HG03571 (cell line): ENCODE measurements at regions not wholly inside any gene's neighbourhood (a gene's known extent, or its start where the extent isn't known, plus 50 kb on each side); places are given as distances from the start of the nearest gene placed in this dataset.

ENCODE experiments used
- ATAC-seq: cut with Tn5 transposase; IDR thresholded peaks from one replicate; pipeline ENCODE4 v1.9.1; 2021; ENCODE audit not compliant: unreplicated experiment

DNA sequence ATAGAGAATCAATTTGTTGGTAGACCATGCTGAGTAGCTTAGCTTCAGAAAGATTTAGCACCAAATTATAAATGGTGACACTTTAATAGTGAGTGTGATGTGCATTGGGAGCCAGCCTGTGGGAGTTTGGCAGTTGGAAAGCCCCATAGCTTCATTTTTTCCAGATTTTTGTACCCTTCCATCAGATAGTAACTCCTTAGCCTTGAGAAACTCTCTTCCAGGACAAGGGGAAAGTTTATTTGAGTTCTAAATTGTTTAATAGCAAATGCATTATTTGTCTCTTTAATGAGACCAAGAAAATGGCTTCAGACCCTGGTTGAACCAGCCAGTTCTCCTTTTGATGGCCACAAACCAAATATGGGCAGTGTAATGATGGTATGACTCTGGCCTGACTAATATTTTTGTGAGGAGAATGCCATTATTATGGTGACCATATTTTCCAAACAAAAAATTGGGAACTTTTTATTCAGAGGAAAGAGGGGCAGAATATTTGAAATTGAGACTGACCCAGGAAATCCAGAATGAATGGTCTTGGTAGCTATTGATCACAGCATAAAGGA, 49.8 kb downstream of the PLCE1 start:
- ATAC-seq = no peak

DNA sequence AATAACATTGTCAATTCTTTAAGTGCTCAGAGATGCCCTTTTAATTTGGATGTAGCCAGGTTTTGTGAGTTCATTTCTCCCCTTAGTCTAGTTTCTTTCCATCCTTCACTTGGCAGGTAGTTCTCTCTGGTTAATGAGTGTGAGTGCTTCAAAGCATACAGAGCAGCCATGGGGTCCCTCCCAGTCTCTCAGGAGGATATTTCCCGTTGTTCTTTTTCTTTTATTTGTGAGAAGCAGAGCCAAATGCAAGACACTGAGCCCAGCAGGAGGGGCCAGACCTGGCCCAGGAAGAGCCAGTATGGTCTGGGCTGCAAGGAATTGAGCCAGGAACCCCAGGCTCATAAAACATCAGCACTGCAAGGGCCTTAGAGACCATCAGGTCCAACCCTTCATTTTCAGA, 52.4 kb downstream of the PLCE1 start:
- ATAC-seq = no peak

DNA sequence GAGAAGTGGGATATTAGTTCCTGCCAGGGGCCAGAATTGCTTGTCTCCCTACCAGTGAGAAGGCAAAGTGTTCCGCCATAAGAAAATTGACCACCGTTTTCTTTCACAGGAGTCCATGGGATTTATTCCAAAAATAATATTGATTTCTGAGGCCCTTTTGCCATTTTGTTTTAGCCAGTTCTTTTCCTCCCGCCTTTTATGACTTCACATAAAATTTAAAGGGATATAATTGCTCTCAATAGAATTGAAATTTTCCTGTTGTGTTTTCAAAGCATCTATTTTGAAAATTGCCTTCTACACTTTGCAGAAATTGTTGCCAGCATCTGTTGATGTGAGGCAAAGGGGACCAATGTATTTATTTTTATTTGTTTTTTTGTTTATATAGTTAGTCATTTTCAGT, 53.6 kb downstream of the PLCE1 start:
- ATAC-seq = no peak

DNA sequence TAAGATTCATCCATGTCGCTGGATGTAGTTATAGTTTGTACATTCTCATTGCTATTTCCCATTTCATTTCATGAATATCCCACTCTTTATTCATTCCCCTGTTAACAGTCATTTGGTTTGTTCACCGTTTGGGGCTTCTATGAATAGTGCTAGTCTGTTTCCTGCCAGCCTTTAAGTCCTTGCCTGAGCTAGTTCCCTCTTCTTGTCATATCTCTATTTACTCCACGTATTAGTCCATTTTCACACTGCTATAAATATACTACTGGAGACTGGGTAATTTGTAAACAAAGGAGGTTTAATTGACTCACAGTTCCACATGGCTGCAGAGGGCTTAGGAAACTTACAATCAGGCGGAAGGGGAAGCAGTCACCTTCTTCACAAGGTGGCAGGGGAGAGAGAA, 56.2 kb downstream of the PLCE1 start:
- no peak for ATAC-seq

DNA sequence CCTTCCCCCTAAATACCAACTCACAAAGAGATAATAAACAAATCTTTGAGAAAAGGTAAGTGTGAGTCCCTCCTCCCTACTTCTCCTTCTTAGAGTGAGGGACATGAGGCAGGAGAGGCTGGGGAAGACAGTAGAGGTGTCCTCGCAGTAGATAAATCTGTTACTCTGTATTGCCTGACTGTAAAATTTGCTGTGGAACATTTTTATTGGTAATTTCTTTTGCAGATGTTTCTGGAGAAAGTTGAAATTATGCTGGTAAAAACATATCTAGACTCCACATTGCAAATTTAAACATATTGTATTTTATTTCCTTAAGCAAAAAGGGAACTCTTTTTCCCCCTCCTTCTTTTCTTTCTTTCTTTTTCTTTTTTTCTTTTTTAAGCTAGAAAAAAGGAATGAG, 58.5 kb downstream of the PLCE1 start:
- ATAC-seq = no peak

DNA sequence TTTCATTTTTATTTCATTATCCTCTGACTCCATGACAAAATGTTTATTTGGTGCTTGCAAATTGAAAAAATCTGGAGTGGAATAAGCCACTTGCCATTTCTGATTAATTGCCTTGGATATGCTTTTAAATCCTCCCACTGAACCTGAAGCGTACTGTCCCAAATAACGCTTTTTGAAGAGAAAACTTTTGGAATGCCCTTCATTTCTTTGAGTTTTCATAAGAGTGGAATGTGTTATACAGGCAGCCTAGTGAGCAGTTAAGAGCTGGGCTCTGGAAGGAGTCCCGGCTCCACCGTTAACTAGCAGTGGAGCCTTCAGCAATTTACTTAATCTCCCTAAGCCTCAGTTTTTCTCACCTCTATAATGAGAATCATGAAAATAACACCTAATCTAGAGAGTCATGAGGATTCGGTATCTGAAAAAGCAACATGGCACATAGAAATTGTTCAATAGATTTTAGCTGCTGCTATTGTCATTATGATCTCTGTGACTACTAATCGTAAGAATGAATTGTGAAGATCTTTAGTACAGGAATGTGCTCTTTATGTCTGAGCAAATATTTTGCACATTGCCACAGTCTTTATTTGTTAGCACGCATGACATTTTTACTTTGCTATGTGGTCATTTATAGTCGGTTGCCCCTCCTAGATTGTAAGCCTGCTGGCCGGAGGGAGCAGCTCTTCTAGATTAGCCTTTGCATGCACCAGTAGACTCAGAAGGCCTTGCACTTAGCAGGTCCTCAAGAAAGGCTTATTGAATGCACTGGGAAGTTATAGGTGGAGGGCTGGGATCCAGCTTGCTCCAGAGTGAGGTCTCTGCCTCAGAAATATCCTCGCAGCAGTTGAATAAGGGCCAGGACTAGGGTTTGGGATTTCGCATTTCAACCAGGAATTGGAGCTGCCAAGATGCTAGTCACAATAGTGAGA, 59.4 kb downstream of the PLCE1 start:
- no peak for ATAC-seq

DNA sequence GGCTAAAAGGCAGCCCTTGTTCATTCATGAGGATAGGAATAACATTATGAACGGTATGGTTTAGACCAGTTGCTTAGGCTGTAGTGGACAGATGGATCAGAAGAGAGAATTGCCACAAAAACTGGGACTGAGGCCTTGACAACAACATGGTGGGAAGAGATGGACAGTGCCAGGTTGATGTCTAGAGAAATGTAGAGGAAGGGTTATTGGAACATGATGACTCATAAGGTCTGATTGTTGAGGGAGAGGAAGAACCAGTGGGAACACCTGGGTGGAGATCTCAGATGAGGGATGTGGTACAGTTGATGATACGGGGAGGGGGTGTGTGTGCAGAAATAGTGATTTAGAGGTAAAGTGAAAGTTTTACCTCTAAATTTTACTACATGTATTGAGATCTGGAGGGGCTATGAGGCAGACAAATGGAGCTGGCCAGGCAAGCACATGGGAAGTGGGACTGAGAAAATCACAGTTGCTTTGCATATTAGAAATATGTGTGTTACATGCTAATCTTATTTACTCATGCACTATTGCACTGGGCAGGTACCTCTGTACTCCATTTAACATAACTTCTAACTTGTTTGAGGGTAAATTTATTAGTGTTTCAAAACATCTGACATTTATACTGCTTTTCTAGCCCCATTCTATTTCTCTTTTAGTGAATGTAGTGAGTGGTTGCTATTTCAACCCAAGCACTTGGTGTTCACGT, 65.6 kb downstream of the PLCE1 start:
- ATAC-seq = no peak

DNA sequence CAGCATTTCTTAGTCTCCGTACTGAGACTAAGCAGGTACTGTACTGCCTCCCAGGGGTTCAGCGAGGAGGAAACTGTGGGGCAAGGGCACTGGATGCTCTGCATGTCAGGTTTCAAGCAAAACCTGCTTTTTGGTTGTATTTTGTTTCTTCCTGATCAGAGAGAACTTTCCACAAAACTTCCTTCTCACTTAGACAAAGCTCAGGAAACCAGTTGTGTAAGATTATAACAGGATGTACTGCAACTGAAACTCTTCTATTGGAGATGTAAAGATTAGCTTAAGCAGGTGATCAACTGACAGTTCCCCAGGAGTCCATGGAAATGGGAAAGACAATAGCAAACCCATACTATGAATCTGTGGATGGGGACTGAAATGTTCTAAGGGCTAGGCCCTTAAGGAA, 67.3 kb downstream of the PLCE1 start:
- no peak for ATAC-seq

DNA sequence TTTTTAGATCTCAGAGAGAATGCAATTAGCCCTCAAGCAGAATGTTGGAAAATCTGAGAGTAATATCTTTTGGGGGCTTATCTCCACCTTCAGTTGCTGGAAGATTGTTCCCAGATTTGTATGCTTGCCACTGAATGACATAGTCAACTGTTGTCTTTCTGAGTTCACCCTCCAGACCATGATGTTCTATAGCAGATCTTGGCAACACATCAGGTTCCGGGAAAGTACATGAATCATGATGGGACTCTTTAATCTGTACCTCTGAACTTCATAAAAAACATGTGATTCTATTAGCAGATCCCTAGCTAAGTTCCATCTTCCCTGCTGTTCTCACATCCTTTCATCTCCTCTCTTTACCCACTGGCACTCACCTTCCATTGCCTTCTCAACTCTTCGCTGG, 68.9 kb downstream of the PLCE1 start:
- no peak for ATAC-seq

DNA sequence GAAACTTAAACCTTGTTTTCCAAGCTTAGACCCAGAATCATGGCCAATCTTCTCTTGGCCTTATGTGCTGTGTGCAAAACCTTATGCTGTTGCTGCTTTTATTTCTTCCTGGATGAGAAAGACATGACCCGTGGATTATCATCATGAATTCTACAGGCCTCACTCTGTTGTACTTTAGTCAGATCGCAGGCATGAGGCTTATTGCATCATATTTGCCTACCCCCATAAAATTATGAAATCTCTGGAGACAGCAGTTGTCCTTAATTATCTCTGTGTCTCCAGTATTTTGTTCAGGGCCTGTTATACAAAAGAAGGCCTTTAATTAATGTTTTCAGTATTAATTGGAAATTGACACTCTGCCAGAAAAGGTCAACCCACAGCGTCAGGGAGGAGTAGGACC, 71.6 kb downstream of the PLCE1 start:
- ATAC-seq = no peak

DNA sequence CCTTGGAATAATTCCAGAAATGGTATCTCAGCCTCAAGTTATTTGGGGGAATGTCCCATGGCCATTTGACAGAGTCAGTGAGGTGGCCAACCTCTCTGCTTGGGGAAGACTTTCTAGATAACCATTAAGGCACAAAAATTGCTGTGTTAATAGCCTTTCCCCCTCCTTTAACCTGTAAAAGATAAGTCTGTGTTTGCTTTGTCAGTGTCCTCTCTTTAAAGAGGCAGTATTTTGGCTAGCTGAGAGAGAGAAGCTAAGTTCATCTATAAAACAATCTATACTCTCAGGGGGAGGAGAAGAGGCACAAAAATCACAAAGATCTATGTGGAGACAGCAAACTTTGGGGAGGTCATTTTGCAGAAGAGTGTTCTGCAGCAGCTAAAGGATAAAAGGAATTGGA, 72.1 kb downstream of the PLCE1 start:
- no peak for ATAC-seq

DNA sequence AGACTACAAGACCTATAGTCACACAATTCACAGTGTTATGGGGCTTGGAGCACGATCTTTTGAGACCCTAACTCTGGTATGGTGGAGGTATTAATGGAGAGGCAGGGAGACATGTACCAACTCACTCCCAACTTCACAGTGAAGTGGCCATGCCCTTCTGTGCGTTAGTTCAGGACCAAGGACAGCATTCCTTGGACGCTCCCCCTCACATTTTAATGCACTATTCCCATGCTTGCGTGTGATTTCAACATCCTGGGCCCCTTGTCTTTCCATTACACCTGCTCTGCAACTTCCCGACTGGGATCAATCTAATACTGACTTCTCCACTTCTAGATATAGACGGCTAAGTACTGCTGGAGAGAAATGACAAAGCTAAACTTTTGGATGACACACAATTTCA, 72.7 kb downstream of the PLCE1 start:
- ATAC-seq = no peak

DNA sequence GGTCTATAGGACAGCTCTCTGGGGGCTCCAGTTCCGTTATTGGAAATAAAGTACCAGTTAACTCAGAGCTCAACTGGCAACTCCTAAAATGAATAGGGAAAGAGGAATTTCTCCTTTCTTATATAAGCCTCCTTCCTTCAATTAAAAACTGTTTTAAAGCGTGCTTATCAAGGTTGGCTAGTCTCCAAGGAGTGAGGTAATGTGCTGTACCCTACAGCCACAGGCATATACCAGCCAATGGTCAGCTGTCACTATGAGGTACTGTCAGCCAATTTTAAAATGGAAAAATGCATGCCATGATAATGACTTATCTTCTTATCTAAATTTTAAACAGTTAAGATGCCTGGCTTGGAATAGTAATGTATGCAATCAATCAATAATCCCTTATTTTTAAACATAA, 76.2 kb downstream of the PLCE1 start:
- no peak for ATAC-seq

DNA sequence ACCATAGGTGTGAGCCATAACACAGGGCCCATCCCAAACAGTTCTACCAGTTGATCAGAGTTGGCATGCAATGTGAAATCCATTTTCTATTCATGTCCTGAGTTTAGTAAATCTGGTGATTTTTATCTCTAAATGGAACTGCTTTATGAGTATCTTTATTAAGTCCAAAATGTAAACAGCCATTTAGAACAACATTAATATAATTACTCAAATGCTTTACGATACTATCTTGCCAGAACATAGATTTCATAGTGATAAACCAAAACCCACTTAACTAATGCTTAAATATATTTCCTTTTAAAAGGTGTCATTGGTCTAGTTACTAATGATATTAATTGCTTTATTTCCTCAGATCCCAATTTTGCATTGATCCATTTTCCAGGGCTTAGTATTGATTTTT, 80.7 kb downstream of the PLCE1 start:
- no peak for ATAC-seq

DNA sequence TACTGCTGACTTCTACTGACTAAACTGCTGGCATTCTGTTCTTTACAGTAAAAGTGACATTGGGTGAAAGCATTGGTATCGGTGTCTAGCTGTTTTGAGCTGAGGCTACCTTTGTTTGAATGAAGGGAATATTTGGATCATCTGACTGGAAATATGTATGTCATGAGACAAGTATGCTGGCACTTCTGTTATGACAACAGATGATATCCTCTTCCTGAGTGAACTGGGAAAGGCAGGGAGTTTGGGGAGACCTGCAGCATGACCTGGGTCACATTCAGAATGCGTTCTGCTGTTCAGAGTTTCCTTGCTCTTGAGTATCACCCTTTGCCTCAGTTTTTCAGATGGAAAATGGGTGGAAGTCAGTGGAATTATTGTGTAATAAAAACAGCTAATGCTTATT, 81.8 kb downstream of the PLCE1 start:
- ATAC-seq = no peak

DNA sequence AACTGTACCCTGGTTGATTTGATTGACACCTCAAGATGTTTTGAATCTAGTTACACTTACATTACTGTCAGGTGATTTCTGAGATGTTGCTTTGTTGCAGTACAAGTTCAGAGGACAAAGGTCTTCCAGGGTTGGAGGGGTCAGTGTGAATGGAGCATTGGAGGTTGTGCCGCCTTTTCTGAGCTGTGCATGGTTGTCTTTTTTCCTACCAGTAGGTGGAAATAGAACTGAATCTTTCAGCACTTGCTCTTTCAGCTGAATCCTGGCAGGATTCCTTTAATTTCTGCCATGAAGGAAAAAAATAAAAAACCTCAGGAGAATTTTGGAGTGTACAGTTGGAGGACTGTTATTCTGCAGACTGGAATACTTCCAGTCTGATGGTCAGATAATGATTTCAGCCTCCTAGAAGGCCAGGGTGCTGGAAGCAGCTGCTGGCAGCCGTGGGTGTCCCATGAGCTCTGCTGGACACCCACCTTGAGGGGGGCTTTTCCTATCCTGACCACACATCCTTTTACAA, 82.7 kb downstream of the PLCE1 start:
- ATAC-seq = no peak

DNA sequence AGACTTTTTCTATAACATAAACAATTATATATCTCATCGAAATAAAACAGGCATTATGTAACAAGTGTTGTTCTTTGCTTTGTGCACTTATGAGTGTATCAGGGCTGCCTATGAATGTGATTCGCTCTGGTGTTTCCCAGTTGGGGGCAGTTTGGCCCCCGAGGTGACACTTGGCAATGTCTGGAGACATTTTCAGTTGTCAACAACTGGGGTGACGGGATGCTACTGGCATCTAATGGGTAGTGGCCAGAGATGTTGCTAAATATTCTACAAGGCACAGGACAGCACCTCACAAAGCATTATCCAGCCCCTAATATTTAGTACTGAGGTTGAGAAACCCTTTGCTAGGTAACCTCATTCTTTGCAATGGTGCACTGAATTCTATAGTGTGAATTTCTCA, 83.3 kb downstream of the PLCE1 start:
- no peak for ATAC-seq

DNA sequence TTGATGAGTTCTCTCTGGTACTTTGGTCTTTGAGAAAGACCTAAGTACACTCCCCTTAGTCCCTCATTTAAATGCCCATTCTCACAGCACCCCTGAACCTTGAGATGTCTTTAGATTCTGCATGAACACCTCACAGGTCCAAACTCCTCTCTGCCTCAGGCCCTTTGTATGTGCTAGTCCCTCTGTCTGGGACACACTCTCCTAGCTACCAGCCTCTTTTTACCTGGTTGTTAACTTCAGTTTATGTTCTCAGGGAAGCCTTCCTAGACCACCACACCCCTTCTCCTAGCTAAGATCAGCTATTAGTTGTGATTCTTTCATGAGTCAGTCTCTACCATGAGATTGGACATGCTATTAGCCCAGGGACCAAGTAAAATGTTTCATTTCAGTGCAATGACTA, 86.4 kb downstream of the PLCE1 start:
- ATAC-seq = no peak

DNA sequence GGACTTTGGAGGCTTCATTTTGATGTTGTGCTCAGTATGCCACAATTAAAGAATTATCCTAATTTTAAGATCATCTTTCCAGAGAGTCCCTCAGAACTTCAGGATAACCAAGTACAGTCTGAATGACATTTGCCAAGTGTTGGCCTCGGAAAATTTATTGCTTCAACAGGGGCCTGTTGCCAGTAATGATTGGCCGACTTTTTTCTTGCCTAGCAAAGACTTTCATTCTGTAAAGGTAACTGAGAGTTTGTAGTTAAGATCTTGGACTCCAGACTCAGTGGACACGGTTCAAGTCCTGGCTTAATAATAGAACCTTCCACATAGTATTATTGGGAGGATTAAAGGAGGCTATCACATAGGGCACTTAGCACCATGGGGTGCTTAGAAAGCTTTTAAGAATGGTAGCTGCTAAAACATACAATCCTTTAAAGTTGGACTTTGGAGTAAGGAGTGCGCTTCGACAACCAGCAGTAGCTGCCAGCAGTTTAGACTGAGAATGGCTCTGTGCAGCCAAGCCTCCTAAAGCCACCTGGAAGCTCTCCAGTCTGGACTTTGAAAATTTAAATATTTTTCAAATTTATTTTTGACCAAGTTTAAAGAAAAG, 90.0 kb downstream of the PLCE1 start:
- ATAC-seq = no peak

DNA sequence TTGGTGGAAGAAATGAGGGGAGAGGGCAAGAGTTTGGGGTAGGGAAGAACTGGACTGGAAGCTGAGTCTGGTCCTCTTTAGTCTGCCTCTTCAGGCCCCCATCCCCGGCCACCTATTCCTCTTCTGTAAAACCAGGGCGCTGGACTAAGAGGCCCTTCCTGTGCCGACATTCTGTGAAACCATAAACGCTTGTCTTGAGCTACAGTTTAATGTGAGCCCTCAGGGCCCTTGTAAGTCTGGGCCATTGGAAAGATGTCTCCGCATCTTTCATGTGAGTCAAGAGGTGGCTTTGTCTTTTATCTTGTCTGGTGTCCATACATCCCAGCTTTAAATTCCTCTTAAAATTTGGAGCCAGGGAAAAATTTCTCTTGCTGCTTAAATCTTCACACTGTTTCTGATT, 90.6 kb downstream of the PLCE1 start:
- ATAC-seq = no peak

DNA sequence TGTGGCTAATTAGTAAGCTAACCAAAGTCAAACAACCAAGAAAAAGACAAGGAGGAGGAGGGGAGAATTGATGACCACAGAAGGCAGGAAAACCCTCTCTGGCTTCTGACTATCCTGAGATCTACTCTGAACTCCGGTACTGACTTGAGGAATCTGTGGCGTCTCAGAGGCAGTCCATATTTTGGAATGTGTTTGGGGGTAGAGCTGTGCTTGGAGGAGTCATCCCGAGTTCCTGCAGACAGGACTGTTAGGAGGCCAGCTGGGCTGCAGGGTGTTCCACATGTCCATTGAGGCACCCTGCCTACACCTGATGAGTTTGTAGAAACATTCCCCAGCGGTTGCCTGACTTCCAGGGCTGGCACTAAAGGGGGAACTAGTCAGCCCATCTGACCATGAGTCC, 91.6 kb downstream of the PLCE1 start:
- no peak for ATAC-seq
